ENCODE measurements at regions not wholly inside any gene's neighbourhood (a gene's known extent, or its start where the extent isn't known, plus 50 kb on each side); places are given as distances from the start of the nearest gene placed in this dataset.

- DNase-seq (peak; percentile 80), ATAC-seq (peak; percentile 95)
- BruUV-seq (replicated peaks) = no TSS peak
- no peaks in the 10 kb centered on the region for H4K20me1 ChIP-seq (ENCODE audit: low read length)
- H3F3A ChIP-seq (ENCODE audit: low read length, unreplicated experiment) = no peaks in the 10 kb centered on the region
- H3K27ac ChIP-seq (ENCODE audit: low read length) = peak overlapping the region; percentile 79
- no peaks in the 10 kb centered on the region for H3K79me2 ChIP-seq (ENCODE audit: low read length)
- no peaks in the 10 kb centered on the region for H3K9me3 ChIP-seq (ENCODE audit: low read length)
- no peaks in the 10 kb centered on the region for H3K9me2 ChIP-seq (replicated peaks; ENCODE audit: low read length)
- intact Hi-C loops (cut with micrococcal nuclease) = no loop called here
- no peaks in the 10 kb centered on the region for H3K36me3 ChIP-seq (ENCODE audit: low read depth, low read length)
- no peak overlapping the region for H3K9ac ChIP-seq (ENCODE audit: low read length)
- H3K27me3 ChIP-seq (ENCODE audit: low read length) = no peaks in the 10 kb centered on the region
- TF ChIP-seq EZH2phosphoT487 (IDR thresholded peaks at IDR 0.05; ENCODE audit: borderline replicate concordance, low read length) = no peak
- no peak for TF ChIP-seq EZH2 (IDR thresholded peaks at IDR 0.05; ENCODE audit: low read length, unreplicated experiment)
- no peak for TF ChIP-seq CTCF (conservative IDR thresholded peaks at IDR 0.05; ENCODE audit: low read depth, low read length)
- H3K4me1 ChIP-seq (ENCODE audit: insufficient read depth, low read length) = peaks cover 22% of the 10 kb centered on the region
- POLR2A ChIA-PET (ENCODE audit: unreplicated experiment) = interaction anchor here (0.6 kb wide), 1 partner anchor 65 kb away, joined by 3 read pairs; no protein-coding TSS in a partner anchor
- peak overlapping the region; percentile 3; the same call in 1 of the 2 replicates for H2AFZ ChIP-seq (ENCODE audit: low read length)
- H3K4me3 ChIP-seq (ENCODE audit: low read length) = no peak overlapping the region
- H3K4me2 ChIP-seq (ENCODE audit: low read length) = peak overlapping the region; percentile 23
- CTCF ChIA-PET = no interaction called here
Observed at GRCh38 chr2:19187323-19188020, 171.0 kb downstream of the OSR1 start.

GRCh38 chr2:19185086-19185485 lies 173.3 kb downstream of the OSR1 start:
- H3K27ac ChIP-seq (ENCODE audit: low read length) = no peak overlapping the region
- H3K27me3 ChIP-seq (ENCODE audit: low read length) = no peaks in the 10 kb centered on the region
- H3K9me3 ChIP-seq (ENCODE audit: low read length) = no peaks in the 10 kb centered on the region
- TF ChIP-seq EZH2phosphoT487 (IDR thresholded peaks at IDR 0.05; ENCODE audit: borderline replicate concordance, low read length) = no peak
- no peak for TF ChIP-seq EZH2 (IDR thresholded peaks at IDR 0.05; ENCODE audit: low read length, unreplicated experiment)
- TF ChIP-seq CTCF (conservative IDR thresholded peaks at IDR 0.05; ENCODE audit: low read depth, low read length) = no peak
- BruUV-seq (replicated peaks) = no TSS peak
- no peaks in the 10 kb centered on the region for H3K36me3 ChIP-seq (ENCODE audit: low read depth, low read length)
- no peak overlapping the region for H3K4me2 ChIP-seq (ENCODE audit: low read length)
- H4K20me1 ChIP-seq (ENCODE audit: low read length) = no peaks in the 10 kb centered on the region
- no peak overlapping the region for H3K4me3 ChIP-seq (ENCODE audit: low read length)
- ChIA-PET CTCF (no interaction called here), POLR2A (ENCODE audit: unreplicated experiment) (no interaction called here)
- H3K9ac ChIP-seq (ENCODE audit: low read length) = no peak overlapping the region
- H2AFZ ChIP-seq (ENCODE audit: low read length) = no peak overlapping the region
- intact Hi-C loops (cut with micrococcal nuclease) = no loop called here
- H3K9me2 ChIP-seq (replicated peaks; ENCODE audit: low read length) = no peaks in the 10 kb centered on the region
- no peak for DNase-seq
- no peaks in the 10 kb centered on the region for H3F3A ChIP-seq (ENCODE audit: low read length, unreplicated experiment)
- ATAC-seq = no peak
- H3K4me1 ChIP-seq (ENCODE audit: insufficient read depth, low read length) = peaks cover 22% of the 10 kb centered on the region
- H3K79me2 ChIP-seq (ENCODE audit: low read length) = no peaks in the 10 kb centered on the region

- Histone ChIP-seq H3K36me3 (ENCODE audit: low read depth, low read length) (no peaks in the 10 kb centered on the region), H3F3A (ENCODE audit: low read length, unreplicated experiment) (no peaks in the 10 kb centered on the region), H3K9me3 (ENCODE audit: low read length) (no peaks in the 10 kb centered on the region), H3K4me1 (ENCODE audit: insufficient read depth, low read length) (peaks cover 17% of the 10 kb centered on the region), H3K27ac (ENCODE audit: low read length) (no peak overlapping the region), H2AFZ (ENCODE audit: low read length) (no peak overlapping the region), H3K79me2 (ENCODE audit: low read length) (no peaks in the 10 kb centered on the region), H3K4me2 (ENCODE audit: low read length) (no peak overlapping the region), H3K9ac (ENCODE audit: low read length) (no peak overlapping the region), H3K27me3 (ENCODE audit: low read length) (no peaks in the 10 kb centered on the region), H3K9me2 (replicated peaks; ENCODE audit: low read length) (no peaks in the 10 kb centered on the region), H4K20me1 (ENCODE audit: low read length) (no peaks in the 10 kb centered on the region), H3K4me3 (ENCODE audit: low read length) (no peak overlapping the region)
- POLR2A ChIA-PET (ENCODE audit: unreplicated experiment) = no interaction called here
- BruUV-seq (replicated peaks) = no TSS peak
- intact Hi-C loops (cut with micrococcal nuclease) = no loop called here
- ATAC-seq (no peak), DNase-seq (peak; percentile 44)
- TF ChIP-seq CTCF (conservative IDR thresholded peaks at IDR 0.05; ENCODE audit: low read depth, low read length) = no peak
- no peak for TF ChIP-seq EZH2phosphoT487 (IDR thresholded peaks at IDR 0.05; ENCODE audit: borderline replicate concordance, low read length)
- no peak for TF ChIP-seq EZH2 (IDR thresholded peaks at IDR 0.05; ENCODE audit: low read length, unreplicated experiment)
- CTCF ChIA-PET = no interaction called here
Observed at GRCh38 chr2:19178175-19178574, 180.2 kb downstream of the OSR1 start.
